H1 (cell line): ENCODE measurements at regions not wholly inside any gene's neighbourhood (a gene's known extent, or its start where the extent isn't known, plus 50 kb on each side); places are given as distances from the start of the nearest gene placed in this dataset.
"Not testable (repeated sequence)": the region's sequence is repeated elsewhere in the genome, so short reads cannot be mapped to it uniquely, and the experiment has no call there.

Source experiments
- CTCF ChIA-PET: fragments of 300-600 bp; sonication (Branson Sonifier 250); formaldehyde crosslinking; loops from one replicate; lab custom pipeline; 2021; ENCODE audit not compliant: partially characterized antibody; lab: Charles Lee
- POLR2A ChIA-PET: fragments of 300-600 bp; sonication (Branson Sonifier 250); formaldehyde crosslinking; loops from one replicate; lab custom pipeline; 2021; ENCODE audit warnings: inconsistent platforms; ENCODE audit not compliant: partially characterized antibody; lab: Charles Lee
- DNase-seq, 2 experiments: peaks; one replicate each; pipeline versions ENCODE4 v3.0.0 to v3.0.0-alpha.2; 2010 to 2022; ENCODE audit warnings: low spot score in 2 of 2, low read depth in 1 of 2, mixed read lengths in 1 of 2
- FAIRE-seq: peaks from 2 replicates; lab custom pipeline; 2011; peaks lifted over from hg19 to GRCh38; lab: Jason Lieb, UNC
- H2AFZ ChIP-seq: 2 replicates; pipeline ENCODE4 v1.8.1; 2012; ENCODE audit warnings: low read length, inconsistent platforms
- H2AK5ac ChIP-seq: 2 replicates; pipeline ENCODE4 v1.6.1; 2013; ENCODE audit warnings: low read depth, low read length
- H2BK120ac ChIP-seq: replicated peaks from 2 replicates; pipeline ENCODE3; 2013; ENCODE audit warnings: low read depth, low read length, inconsistent platforms
- H2BK12ac ChIP-seq: 2 replicates; pipeline ENCODE4 v1.6.1; 2013; ENCODE audit warnings: low read depth, low read length
- H2BK15ac ChIP-seq: 2 replicates; pipeline ENCODE4 v1.6.1; 2013; ENCODE audit warnings: low read length
- H2BK20ac ChIP-seq: 2 replicates; pipeline ENCODE4 v1.6.1; 2013; ENCODE audit warnings: low read length
- H2BK5ac ChIP-seq: 2 replicates; pipeline ENCODE4 v1.6.1; 2013; ENCODE audit warnings: low read depth, low read length
- H3K14ac ChIP-seq: 2 replicates; pipeline ENCODE4 v1.6.1; 2013; ENCODE audit warnings: inconsistent platforms; ENCODE audit not compliant: insufficient read length
- H3K18ac ChIP-seq: 2 replicates; pipeline ENCODE4 v1.6.1; 2013; ENCODE audit warnings: low read length; ENCODE audit errors: extremely low read depth
- H3K23ac ChIP-seq: 2 replicates; pipeline ENCODE4 v1.6.1; 2013; ENCODE audit warnings: inconsistent platforms; ENCODE audit not compliant: insufficient read length
- H3K23me2 ChIP-seq: 2 replicates; pipeline ENCODE4 v1.6.1; 2013; ENCODE audit warnings: low read depth, low read length
- H3K27ac ChIP-seq: 2 replicates; pipeline ENCODE4 v1.6.1; 2011; ENCODE audit warnings: low read depth, low read length, inconsistent platforms
- H3K27me3 ChIP-seq, 4 experiments: replicated peaks in 1 of 4; 1 replicate in 1 of 4; 2 replicates in 3 of 4; pipeline versions ENCODE4 v1.6.1 to v1.8.1; 2011 to 2013; ENCODE audit warnings: low read length in 3 of 4, mild to moderate bottlenecking in 3 of 4, inconsistent platforms in 2 of 4, mixed read lengths in 2 of 4, moderate library complexity in 1 of 4; ENCODE audit not compliant: control insufficient read depth in 3 of 4, insufficient read depth in 3 of 4; ENCODE audit errors: extremely low read depth in 1 of 4
- H3K36me3 ChIP-seq, 4 experiments: 2 replicates each; pipeline versions ENCODE4 v1.6.1 to v1.8.1; 2011 to 2013; ENCODE audit warnings: mild to moderate bottlenecking in 4 of 4, low read length in 3 of 4, moderate library complexity in 2 of 4, control low read depth in 1 of 4, inconsistent platforms in 1 of 4; ENCODE audit not compliant: insufficient read depth in 4 of 4, control insufficient read depth in 2 of 4
- H3K4ac ChIP-seq: replicated peaks from 2 replicates; pipeline ENCODE3; 2013; ENCODE audit warnings: low read length, low read depth, mixed read lengths, inconsistent platforms; ENCODE audit not compliant: insufficient read length
- H3K4me1 ChIP-seq, 4 experiments: replicated peaks in 1 of 4; 1 replicate in 1 of 4; 2 replicates in 3 of 4; pipeline versions ENCODE4 v1.6.1 to v1.8.1; 2011 to 2013; ENCODE audit warnings: low read length in 3 of 4, inconsistent platforms in 2 of 4, mixed read lengths in 1 of 4; ENCODE audit not compliant: insufficient read depth in 4 of 4, control insufficient read depth in 3 of 4
- H3K4me2 ChIP-seq, 2 experiments: 2 replicates each; pipeline versions ENCODE4 v1.6.1 to v1.8.1; 2011 to 2013; ENCODE audit warnings: low read depth in 2 of 2, low read length in 2 of 2, control low read depth in 1 of 2, inconsistent platforms in 1 of 2, mild to moderate bottlenecking in 1 of 2; ENCODE audit not compliant: insufficient read depth in 1 of 2
- H3K4me3 ChIP-seq, 4 experiments: fragments of 200-600, 300-600 bp in 1 of 4; sonication (generic), shearing (Covaris generic), sonication (Bioruptor Twin) in 1 of 4; 2 replicates each; pipeline versions ENCODE4 v1.5.1 to v1.8.1; 2011 to 2016; ENCODE audit warnings: low read length in 4 of 4, low read depth in 3 of 4, control low read depth in 2 of 4, inconsistent platforms in 2 of 4, mild to moderate bottlenecking in 2 of 4, mixed read lengths in 1 of 4, moderate library complexity in 1 of 4; ENCODE audit not compliant: insufficient read depth in 2 of 4; ENCODE audit errors: extremely low read depth in 1 of 4
- H3K56ac ChIP-seq: replicated peaks from 2 replicates; pipeline ENCODE3; 2013; ENCODE audit warnings: low read depth, mild to moderate bottlenecking, mixed read lengths, low read length, inconsistent platforms; ENCODE audit not compliant: insufficient read length
- H3K79me1 ChIP-seq: 2 replicates; pipeline ENCODE4 v1.6.1; 2013; ENCODE audit warnings: low read depth, low read length, control low read depth
- H3K79me2 ChIP-seq, 2 experiments: 2 replicates each; pipeline versions ENCODE4 v1.6.1 to v1.8.1; 2012 to 2013; ENCODE audit warnings: low read length in 2 of 2, mild to moderate bottlenecking in 2 of 2, inconsistent platforms in 1 of 2; ENCODE audit not compliant: insufficient read depth in 2 of 2, control insufficient read depth in 1 of 2
- H3K9ac ChIP-seq, 4 experiments: replicated peaks in 1 of 4; 1 replicate in 1 of 4; 2 replicates in 3 of 4; pipeline versions ENCODE4 v1.6.1 to v1.8.1; 2011 to 2013; ENCODE audit warnings: low read depth in 3 of 4, low read length in 3 of 4, control low read depth in 2 of 4, mild to moderate bottlenecking in 2 of 4, moderate library complexity in 2 of 4, inconsistent platforms in 1 of 4; ENCODE audit errors: extremely low read depth in 1 of 4
- H3K9me3 ChIP-seq, 2 experiments: 2 replicates each; pipeline versions ENCODE4 v1.6.1 to v1.8.1; 2012 to 2013; ENCODE audit warnings: mild to moderate bottlenecking in 2 of 2, moderate library complexity in 2 of 2, control low read depth in 1 of 2, inconsistent platforms in 1 of 2, low read depth in 1 of 2, low read length in 1 of 2, mixed read lengths in 1 of 2; ENCODE audit not compliant: insufficient read depth in 2 of 2
- H4K20me1 ChIP-seq, 2 experiments: replicated peaks in 1 of 2; 2 replicates each; pipeline versions ENCODE3 to v1.8.1; 2011 to 2013; ENCODE audit warnings: inconsistent platforms in 2 of 2, low read length in 2 of 2, mild to moderate bottlenecking in 1 of 2; ENCODE audit not compliant: insufficient read depth in 2 of 2, control insufficient read depth in 1 of 2
- H4K5ac ChIP-seq: 2 replicates; pipeline ENCODE4 v1.6.1; 2013; ENCODE audit warnings: low read length, low read depth, mixed read lengths, inconsistent platforms; ENCODE audit not compliant: insufficient read length
- H4K8ac ChIP-seq: 2 replicates; pipeline ENCODE4 v1.8.0; 2013; ENCODE audit warnings: mild to moderate bottlenecking, moderate library complexity, low read length, inconsistent platforms; ENCODE audit not compliant: insufficient read depth; ENCODE audit errors: extremely low read depth
- H4K91ac ChIP-seq: replicated peaks from 2 replicates; pipeline ENCODE3; 2013; ENCODE audit warnings: low read length, mixed read lengths, inconsistent platforms; ENCODE audit not compliant: insufficient read length
- WGBS, 2 experiments: shearing (Covaris generic) in 1 of 2; methylation state at CpG; one replicate each; pipeline versions ENCODE4 v1.1.6 to v1.1.7; 2013 to 2015; ENCODE audit warnings: low lambda C conversion rate in 2 of 2, mixed read lengths in 2 of 2, inconsistent platforms in 1 of 2, low coverage in 1 of 2, missing lambda C conversion rate in 1 of 2; ENCODE audit not compliant: insufficient replicate concordance in 2 of 2, insufficient coverage in 1 of 2, insufficient read length in 1 of 2; ENCODE audit errors: extremely low coverage in 1 of 2, missing lambda C conversion rate in 1 of 2; 5-methylcytosine and 5-hydroxymethylcytosine counted together

- H3K27ac ChIP-seq, result not testable (repeated sequence)
These were observed 96.9 kb upstream of the WDR1 start for GRCh38 chr4:10213481-10213880.

More at GRCh38 chr4:10213481-10213880, 96.9 kb upstream of the WDR1 start:
- H4K5ac ChIP-seq, H3K27me3 ChIP-seq, H3K36me3 ChIP-seq, H2BK15ac ChIP-seq, H4K91ac ChIP-seq, POLR2A ChIA-PET, H3K23me2 ChIP-seq, DNase-seq, H3K23ac ChIP-seq, H2BK12ac ChIP-seq, H3K9me3 ChIP-seq, H2BK5ac ChIP-seq, FAIRE-seq, H3K14ac ChIP-seq, H3K9ac ChIP-seq, H3K4ac ChIP-seq, H2AFZ ChIP-seq, H3K4me3 ChIP-seq, H3K79me2 ChIP-seq, CTCF ChIA-PET, H3K18ac ChIP-seq, H2AK5ac ChIP-seq, H3K4me2 ChIP-seq, H3K79me1 ChIP-seq, H4K8ac ChIP-seq, H3K4me1 ChIP-seq, H3K56ac ChIP-seq, H4K20me1 ChIP-seq, H2BK20ac ChIP-seq, H2BK120ac ChIP-seq: not testable (repeated sequence)
- 89% methylated on average over 3 of the region's 3 CpGs; no CpG with 5 or more reads in 1 of the 2 experiments for WGBS, 2 experiments
